Endodermal cell (in vitro differentiated cells): ENCODE measurements at regions not wholly inside any gene's neighbourhood (a gene's known extent, or its start where the extent isn't known, plus 50 kb on each side); places are given as distances from the start of the nearest gene placed in this dataset.

ENCODE experiments used
- DNase-seq: peaks from one replicate; pipeline ENCODE4 v3.0.0-alpha.2; 2017
- H3K27ac ChIP-seq: 2 replicates; pipeline ENCODE4 v1.5.1; 2013; ENCODE audit warnings: mild to moderate bottlenecking, low read depth, low read length, moderate library complexity
- H3K27me3 ChIP-seq: 2 replicates; pipeline ENCODE4 v1.6.1; 2013; ENCODE audit warnings: mild to moderate bottlenecking, low read length, moderate library complexity; ENCODE audit not compliant: insufficient read depth, control insufficient read depth, poor library complexity, severe bottlenecking
- H3K36me3 ChIP-seq: 2 replicates; pipeline ENCODE4 v1.7.0; 2013; ENCODE audit warnings: mild to moderate bottlenecking, low read length, moderate library complexity; ENCODE audit not compliant: control insufficient read depth, insufficient read depth
- H3K4me1 ChIP-seq: one replicate; pipeline ENCODE4 v1.7.0; 2013; ENCODE audit warnings: low read length; ENCODE audit not compliant: control insufficient read depth, insufficient read depth
- H3K4me3 ChIP-seq: 2 replicates; pipeline ENCODE4 v1.5.1; 2013; ENCODE audit warnings: mild to moderate bottlenecking, low read length, moderate library complexity
- H3K9ac ChIP-seq: 2 replicates; pipeline ENCODE4 v1.6.1; 2013; ENCODE audit warnings: mild to moderate bottlenecking, low read length, moderate library complexity; ENCODE audit not compliant: poor library complexity, severe bottlenecking; ENCODE audit errors: extremely low read depth
- H3K9me3 ChIP-seq: 2 replicates; pipeline ENCODE4 v1.6.1; 2013; ENCODE audit warnings: mild to moderate bottlenecking, low read length, moderate library complexity; ENCODE audit not compliant: control insufficient read depth
- H3K27ac Mint-ChIP-seq: 2 replicates; pipeline ENCODE4 v1.8.0; 2020; ENCODE audit warnings: mixed read lengths
- H3K27me3 Mint-ChIP-seq: 2 replicates; pipeline ENCODE4 v1.8.0; 2021; ENCODE audit warnings: mild to moderate bottlenecking, mixed read lengths; ENCODE audit not compliant: insufficient read depth
- H3K36me3 Mint-ChIP-seq: 2 replicates; pipeline ENCODE4 v1.8.0; 2020; ENCODE audit warnings: low read depth, mixed read lengths
- H3K4me1 Mint-ChIP-seq: 2 replicates; pipeline ENCODE4 v1.8.0; 2020; ENCODE audit warnings: mixed read lengths
- H3K4me3 Mint-ChIP-seq: 2 replicates; pipeline ENCODE4 v1.8.0; 2020; ENCODE audit warnings: mild to moderate bottlenecking, moderate library complexity, mixed read lengths
- H3K9me3 Mint-ChIP-seq: 2 replicates; pipeline ENCODE4 v1.8.0; 2020; ENCODE audit warnings: mild to moderate bottlenecking, mixed read lengths
- WGBS, 2 experiments: methylation state at CpG; one replicate each; pipeline versions ENCODE4 v1.1.5 to v1.1.7; 2013; ENCODE audit warnings: missing lambda C conversion rate in 2 of 2, mixed read lengths in 1 of 2; ENCODE audit not compliant: insufficient coverage in 1 of 2, insufficient read length in 1 of 2; 5-methylcytosine and 5-hydroxymethylcytosine counted together
- TF ChIP-seq, protein P1 (sequence below): fragments of 200-600 bp; sonication (generic); conservative IDR thresholded peaks from 2 replicates; pipeline ENCODE4 v1.5.0; 2021; ENCODE audit warnings: antibody characterized with exemption, mild to moderate bottlenecking

DNA sequence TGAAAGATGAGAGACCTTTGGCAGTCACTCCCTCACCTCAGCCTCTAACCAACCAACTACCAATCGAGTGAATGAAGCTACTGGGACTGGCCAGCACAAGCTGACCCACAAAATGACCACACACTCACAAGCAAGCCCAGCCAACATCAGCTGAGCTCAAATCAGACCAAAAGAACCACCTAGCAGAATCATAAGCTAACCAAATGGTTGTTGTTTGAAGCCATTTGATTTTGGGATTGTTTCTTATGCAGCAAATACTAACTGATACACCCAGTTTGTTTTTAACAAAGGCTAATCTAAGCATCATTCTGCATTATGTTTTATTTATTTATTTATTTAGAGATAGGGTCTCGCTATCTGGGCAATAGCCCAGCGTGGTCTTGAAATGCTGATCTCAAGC lies 310.4 kb downstream of the SETD4 start:
- H3K4me1 ChIP-seq = peaks cover 5% of the 10 kb centered on the region
- Mint-ChIP-seq H3K27ac (no peak overlapping the region), H3K27me3 (peaks cover 93% of the 10 kb centered on the region), H3K36me3 (peaks cover 2% of the 10 kb centered on the region), H3K4me1 (peaks cover 10% of the 10 kb centered on the region), H3K9me3 (peaks cover 11% of the 10 kb centered on the region), H3K4me3 (no peak overlapping the region)
- H3K27ac ChIP-seq = no peak overlapping the region
- H3K27me3 ChIP-seq = peaks cover 90% of the 10 kb centered on the region
- no peak for DNase-seq
- TF ChIP-seq, protein P1, sequence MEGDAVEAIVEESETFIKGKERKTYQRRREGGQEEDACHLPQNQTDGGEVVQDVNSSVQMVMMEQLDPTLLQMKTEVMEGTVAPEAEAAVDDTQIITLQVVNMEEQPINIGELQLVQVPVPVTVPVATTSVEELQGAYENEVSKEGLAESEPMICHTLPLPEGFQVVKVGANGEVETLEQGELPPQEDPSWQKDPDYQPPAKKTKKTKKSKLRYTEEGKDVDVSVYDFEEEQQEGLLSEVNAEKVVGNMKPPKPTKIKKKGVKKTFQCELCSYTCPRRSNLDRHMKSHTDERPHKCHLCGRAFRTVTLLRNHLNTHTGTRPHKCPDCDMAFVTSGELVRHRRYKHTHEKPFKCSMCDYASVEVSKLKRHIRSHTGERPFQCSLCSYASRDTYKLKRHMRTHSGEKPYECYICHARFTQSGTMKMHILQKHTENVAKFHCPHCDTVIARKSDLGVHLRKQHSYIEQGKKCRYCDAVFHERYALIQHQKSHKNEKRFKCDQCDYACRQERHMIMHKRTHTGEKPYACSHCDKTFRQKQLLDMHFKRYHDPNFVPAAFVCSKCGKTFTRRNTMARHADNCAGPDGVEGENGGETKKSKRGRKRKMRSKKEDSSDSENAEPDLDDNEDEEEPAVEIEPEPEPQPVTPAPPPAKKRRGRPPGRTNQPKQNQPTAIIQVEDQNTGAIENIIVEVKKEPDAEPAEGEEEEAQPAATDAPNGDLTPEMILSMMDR = peak; percentile 0
- peaks cover 10% of the 10 kb centered on the region for H3K9me3 ChIP-seq
- 83% methylated on average over 3 of the region's 3 CpGs; no CpG with 5 or more reads in 1 of the 2 experiments for WGBS, 2 experiments
- H3K36me3 ChIP-seq = no peaks in the 10 kb centered on the region
- no peak overlapping the region for H3K9ac ChIP-seq
- H3K4me3 ChIP-seq = no peak overlapping the region

DNA sequence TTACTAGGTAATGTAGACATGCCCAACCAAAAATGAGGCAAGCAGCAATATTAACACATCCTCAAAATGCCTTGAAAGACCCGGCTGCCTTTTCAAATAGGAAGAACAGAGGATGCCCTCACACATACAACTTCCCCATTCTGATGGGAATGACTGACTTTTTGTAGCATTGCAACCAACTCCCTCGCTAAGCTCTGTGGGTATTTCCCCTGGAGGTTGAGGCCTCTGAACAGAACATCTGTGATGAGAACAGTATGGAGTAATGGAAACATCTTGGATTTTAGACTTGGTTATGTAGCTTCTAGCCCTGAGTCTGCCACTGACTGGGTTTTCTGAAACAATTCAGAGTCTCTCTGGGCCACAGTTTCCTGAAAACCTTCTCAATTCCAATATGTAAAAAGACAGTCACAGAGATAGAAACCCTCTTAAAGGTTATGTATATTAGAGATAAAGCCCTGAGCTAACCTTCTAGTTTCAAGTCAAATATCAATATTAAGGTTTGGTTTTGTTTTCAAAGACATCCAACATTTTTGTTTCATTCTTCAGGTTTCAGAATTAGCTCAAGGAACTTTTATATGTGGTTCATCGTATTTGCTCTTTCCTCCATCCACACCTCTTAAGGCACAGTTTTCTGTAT lies 311.5 kb downstream of the SETD4 start:
- 90% methylated on average over 3 of the region's 3 CpGs; no CpG with 5 or more reads in 1 of the 2 experiments for WGBS, 2 experiments
- H3K36me3 Mint-ChIP-seq = peaks cover 2% of the 10 kb centered on the region
- peaks cover 91% of the 10 kb centered on the region for H3K27me3 Mint-ChIP-seq
- peaks cover 11% of the 10 kb centered on the region for H3K9me3 Mint-ChIP-seq
- peaks cover 9% of the 10 kb centered on the region for H3K4me1 Mint-ChIP-seq
- DNase-seq = no peak
- Histone ChIP-seq H3K27me3 (peaks cover 89% of the 10 kb centered on the region), H3K9me3 (peaks cover 10% of the 10 kb centered on the region), H3K4me1 (peaks cover 4% of the 10 kb centered on the region), H3K9ac (no peak overlapping the region), H3K36me3 (no peaks in the 10 kb centered on the region), H3K4me3 (no peak overlapping the region), H3K27ac (no peak overlapping the region)
- TF ChIP-seq, protein P1 = no peak
- no peak overlapping the region for H3K27ac Mint-ChIP-seq
- no peak overlapping the region for H3K4me3 Mint-ChIP-seq

DNA sequence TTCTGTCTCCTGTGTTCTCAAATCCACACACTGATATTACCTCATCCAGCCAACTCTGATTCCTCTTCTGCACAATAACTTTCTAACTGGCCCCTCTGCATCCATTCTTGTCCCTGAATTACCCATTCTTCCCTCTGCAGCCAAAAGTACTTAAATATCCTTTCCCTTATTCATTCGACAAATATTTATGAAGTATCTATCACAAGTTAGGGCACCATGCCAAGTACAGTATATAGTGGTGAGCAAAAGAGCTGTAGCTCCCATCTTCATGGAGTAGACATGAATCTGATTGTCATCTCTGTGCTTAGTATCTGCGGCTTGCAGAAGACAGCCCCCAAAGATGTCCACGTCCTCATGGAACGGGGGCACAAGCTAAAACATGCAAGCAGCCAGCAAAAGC lies 316.8 kb downstream of the SETD4 start:
- no peak for DNase-seq
- no peak overlapping the region for H3K27ac ChIP-seq
- H3K4me3 ChIP-seq = no peak overlapping the region
- H3K9me3 ChIP-seq = peaks cover 8% of the 10 kb centered on the region
- no peaks in the 10 kb centered on the region for H3K36me3 Mint-ChIP-seq
- peaks cover 48% of the 10 kb centered on the region for H3K27me3 Mint-ChIP-seq
- H3K9me3 Mint-ChIP-seq = peaks cover 11% of the 10 kb centered on the region
- TF ChIP-seq, protein P1 = no peak
- no peaks in the 10 kb centered on the region for H3K4me1 Mint-ChIP-seq
- H3K27me3 ChIP-seq = peaks cover 50% of the 10 kb centered on the region
- 85 to 100% methylated on average over 3 to 4 of the region's 4 CpGs for WGBS, 2 experiments
- H3K27ac Mint-ChIP-seq = no peak overlapping the region
- no peaks in the 10 kb centered on the region for H3K36me3 ChIP-seq
- no peak overlapping the region for H3K4me3 Mint-ChIP-seq
- no peak overlapping the region for H3K9ac ChIP-seq
- H3K4me1 ChIP-seq = no peaks in the 10 kb centered on the region
